SU-DHL-6 (cell line): ENCODE measurements at regions not wholly inside any gene's neighbourhood (a gene's known extent, or its start where the extent isn't known, plus 50 kb on each side); places are given as distances from the start of the nearest gene placed in this dataset.

ENCODE experiments used
- CTCF ChIP-seq: fragments of 200-600 bp; sonication (generic); IDR thresholded peaks from one replicate; pipeline ENCODE4 v1.5.1; 2017; ENCODE audit warnings: antibody characterized with exemption, mild to moderate bottlenecking, low read length, moderate library complexity; ENCODE audit not compliant: insufficient read depth, poor library complexity, severe bottlenecking
- EZH2phosphoT487 ChIP-seq: fragments of 200-600 bp; sonication (generic), shearing (Covaris generic); conservative IDR thresholded peaks from 2 replicates; pipeline ENCODE4 v1.6.1; 2018; ENCODE audit warnings: mild to moderate bottlenecking, antibody characterized with exemption, low read length, moderate library complexity, mixed read lengths

- TF ChIP-seq CTCF: no peak
- TF ChIP-seq EZH2phosphoT487: no peak
Observed at GRCh38 chr13:81140675-81141074, 799.7 kb upstream of the SPRY2 start.
